Stromal cell of bone marrow (primary cell): ENCODE measurements at regions not wholly inside any gene's neighbourhood (a gene's known extent, or its start where the extent isn't known, plus 50 kb on each side); places are given as distances from the start of the nearest gene placed in this dataset.
A peak's percentile ranks its signal among the peaks of the same experiment; 100 is the strongest.
"Not testable (repeated sequence)": the region's sequence is repeated elsewhere in the genome, so short reads cannot be mapped to it uniquely, and the experiment has no call there.

ENCODE experiments used
- DNase-seq: peaks from one replicate; pipeline ENCODE4 v3.0.0-alpha.2; 2012; ENCODE audit warnings: low read depth

DNA sequence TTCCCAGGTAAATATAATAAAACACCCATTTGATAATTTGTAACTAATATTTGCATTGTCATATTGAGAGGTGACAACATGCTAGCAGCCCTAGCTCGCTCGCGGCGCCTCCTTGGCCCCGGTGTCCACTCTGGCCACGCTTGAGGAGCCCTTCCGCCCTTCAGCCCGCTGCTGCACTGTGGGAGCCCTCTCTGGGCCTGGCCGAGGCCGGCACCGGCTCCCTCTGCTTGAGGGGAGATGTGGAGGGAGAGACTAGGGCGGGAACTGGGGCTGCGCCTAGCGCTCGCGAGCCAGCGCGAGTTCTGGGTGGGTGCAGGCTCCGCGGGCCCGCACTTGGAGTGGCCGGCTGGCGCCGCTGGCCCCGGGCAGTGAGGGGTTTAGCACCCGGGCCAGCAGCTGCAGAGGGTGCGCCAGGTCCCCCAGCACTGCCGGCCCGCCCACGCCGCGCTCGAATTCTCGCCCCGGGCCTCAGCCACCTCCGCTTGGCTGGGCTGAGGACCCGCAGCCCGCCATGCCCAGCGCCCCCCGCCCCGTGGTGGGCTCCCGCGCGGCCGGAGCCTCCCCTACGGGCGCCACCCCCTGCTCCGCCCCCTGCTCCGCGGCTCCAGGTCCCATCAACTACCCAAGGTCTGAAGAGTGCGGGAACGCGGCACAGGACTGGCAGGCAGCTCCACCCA is 594.4 kb downstream of the SLITRK6 start:
- no peak for DNase-seq

DNA sequence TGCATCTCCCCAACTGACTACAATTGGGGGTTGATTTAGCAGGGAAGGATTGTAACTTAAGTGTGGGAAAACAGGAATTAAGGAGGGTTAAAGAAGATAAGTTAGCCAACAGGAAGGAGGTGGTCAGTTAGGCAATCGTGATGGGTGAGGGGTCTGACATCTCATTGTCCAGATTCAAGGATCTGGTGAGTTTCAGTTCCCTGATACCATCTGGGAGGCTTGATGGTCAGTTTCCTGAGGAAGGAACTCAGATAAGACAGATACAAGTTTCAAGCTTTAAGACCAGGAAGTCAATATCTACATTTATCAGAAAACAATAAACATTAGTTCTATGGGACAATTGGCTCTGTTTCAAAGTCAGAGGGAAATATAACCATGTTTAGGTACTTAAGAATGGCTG is 601.8 kb downstream of the SLITRK6 start:
- no peak for DNase-seq

DNA sequence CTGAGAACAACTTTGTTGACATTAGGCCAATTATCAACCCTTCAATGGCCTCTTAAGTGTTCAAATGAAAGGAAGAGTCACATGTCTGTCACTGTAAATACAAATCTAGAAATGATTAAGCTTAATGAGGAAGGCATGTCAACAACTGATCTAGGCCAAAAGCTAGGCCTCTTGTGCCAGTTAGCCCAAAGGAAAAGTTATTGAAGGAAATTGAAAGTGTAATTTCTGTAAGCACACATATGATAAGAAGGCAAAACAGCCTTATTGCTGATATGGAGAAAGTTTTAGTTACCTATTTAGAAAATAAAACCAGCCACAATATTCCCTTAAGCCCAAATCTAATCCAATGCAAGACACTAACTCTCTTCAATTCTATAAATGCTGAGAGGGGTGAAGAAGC is 604.7 kb downstream of the SLITRK6 start:
- DNase-seq = no peak

DNA sequence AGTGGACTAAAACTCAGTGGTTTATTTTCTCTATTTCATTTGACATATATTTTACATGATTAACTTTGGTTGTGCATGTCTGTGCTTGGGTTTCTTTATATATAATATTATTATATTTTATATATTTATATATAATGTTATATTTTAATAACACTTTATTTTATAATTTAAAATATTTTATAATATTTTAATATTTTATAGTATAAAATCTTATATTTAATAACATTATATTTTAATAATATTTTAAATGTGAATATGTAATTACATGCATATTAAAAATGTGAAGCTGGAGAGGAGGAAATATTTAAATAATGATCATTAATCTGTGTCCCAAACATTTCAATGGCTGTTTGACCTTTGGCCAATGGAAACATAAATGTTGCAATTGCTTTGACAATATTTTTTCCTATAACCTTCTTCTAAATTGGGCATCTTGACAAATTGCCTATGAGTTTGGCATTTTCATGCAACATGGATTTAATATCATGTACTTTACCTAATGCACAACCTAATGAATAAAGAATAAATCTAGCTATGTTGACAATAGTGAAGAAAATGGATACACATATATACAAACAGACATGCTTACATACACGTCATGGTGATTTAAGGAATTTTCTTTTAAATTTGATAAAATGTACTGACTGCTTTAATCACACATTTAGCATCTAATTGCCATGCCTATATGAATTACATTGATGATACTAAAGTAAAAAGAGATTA is 607.1 kb downstream of the SLITRK6 start:
- no peak for DNase-seq

DNA sequence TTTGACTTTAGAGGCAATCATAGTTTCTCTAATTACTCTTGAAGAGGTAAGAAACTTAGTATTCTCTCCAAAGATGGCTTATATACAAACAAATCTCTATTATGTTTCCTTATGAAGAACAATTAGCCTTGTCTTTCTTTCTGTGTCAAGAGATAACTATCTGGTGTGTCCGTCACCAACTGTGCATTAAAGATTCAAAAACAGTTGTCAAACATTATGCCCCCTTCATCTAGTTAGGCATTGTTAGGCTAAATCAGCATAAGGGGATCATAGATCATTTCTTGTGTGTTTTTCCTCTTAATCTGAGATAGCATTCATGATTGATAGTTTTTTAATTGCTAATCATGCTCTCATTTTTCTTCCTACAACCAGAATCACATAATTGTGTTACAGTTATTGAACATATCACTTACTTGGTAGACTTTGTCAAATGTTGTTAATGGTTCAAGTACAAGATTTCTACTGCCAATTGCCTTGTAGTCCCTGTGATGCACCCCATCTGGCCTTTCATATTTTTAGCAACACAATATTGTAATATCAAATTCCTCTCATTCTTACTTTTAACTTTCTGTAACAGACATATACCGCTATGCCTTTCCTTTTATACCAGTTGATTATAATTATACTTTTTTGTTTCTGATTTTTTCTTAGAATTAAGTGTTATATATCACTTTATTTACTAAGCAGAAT is 612.7 kb downstream of the SLITRK6 start:
- no peak for DNase-seq

DNA sequence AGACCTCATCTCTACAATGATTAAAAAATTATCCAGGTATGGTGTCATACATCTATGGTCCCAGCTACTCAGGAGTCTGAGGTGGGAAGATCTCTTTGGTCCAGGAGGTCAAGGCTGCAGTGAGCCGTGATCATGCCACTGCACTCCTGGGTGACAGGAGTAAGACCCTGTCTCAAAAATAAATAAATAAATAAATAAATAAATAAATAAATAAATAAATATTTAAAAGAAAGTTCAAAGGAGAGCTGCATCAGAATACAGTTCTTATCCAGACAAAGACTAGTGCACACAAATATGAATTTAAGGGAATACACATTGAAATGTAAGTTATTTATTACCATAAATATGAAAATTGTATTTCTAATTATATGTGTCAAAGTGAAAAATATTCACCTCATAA is 624.9 kb downstream of the SLITRK6 start:
- DNase-seq = no peak

DNA sequence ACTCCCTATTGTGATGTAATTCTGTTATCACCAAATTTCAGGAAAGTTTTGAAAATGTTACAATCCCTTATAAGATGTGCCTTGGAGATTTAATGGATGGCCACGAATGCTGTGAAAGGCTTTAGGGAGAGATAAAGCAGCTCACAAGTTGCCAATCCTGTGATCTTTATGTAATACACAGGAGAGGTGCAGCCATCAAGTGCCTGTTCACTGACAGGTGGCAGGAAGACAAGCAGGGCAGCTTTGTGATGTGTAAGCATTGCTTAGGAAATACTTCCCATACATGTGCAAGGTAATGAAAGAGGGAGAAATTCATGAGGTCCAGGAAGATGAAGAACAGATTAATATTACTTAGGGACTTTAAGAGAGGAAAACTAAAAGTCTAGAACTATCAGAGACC is 628.8 kb downstream of the SLITRK6 start:
- no peak for DNase-seq

DNA sequence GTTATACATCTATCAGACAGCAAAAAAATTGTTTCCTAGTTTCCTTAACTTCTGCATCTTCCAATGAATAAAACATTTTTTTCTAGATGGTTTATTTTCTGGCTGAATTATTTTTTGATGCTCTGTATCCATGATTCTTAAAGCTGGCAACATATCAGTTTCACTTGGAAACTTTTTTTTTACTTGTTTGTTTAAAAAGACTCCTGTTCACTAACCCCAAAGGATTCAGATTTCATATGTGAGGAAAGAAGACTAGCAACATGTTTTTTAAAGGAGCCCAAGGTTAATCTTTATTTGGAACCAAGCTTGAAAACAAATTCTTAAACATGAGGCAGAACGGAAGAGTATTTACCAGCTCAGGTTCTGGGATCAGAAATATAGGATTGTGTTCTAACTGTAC is 632.3 kb downstream of the SLITRK6 start:
- no peak for DNase-seq

DNA sequence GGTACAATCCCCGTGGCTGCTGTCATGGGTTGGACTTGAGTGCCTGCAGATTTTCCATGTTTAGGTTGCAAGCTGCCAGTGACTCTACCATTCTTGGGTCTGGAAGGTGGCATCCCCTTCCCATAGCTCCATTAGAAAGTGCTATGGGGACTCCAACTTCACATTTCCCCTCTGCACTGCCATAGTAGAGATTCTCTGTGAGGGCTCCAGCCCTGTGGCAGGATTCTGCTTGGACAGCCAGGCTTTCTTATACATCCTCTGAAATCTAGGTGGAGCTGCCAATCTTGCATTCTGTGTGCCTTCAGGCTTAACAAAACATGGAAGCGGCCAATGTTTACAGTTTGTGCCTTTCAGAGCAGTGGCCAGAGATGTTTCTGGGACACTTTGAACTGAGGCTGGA is 636.2 kb downstream of the SLITRK6 start:
- no peak for DNase-seq

DNA sequence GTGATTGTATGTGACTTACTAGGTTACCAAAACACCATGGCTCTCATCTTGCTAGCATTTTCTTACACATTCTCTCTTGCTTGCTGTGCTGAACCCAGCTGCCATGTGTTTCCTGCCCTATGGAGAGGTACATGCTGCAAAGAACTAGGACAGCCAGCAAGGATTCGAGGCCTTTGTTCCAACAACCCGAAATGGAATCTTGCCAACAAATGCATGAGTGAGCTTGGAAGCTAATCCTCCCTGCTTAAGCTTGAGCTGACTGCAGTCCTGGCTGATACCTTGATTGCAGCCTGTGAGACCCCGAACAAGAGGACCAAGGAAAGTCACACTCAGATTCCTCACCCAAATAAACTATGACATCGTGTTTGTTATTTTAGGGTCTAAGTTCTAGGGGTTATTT is 651.2 kb downstream of the SLITRK6 start:
- no peak for DNase-seq

DNA sequence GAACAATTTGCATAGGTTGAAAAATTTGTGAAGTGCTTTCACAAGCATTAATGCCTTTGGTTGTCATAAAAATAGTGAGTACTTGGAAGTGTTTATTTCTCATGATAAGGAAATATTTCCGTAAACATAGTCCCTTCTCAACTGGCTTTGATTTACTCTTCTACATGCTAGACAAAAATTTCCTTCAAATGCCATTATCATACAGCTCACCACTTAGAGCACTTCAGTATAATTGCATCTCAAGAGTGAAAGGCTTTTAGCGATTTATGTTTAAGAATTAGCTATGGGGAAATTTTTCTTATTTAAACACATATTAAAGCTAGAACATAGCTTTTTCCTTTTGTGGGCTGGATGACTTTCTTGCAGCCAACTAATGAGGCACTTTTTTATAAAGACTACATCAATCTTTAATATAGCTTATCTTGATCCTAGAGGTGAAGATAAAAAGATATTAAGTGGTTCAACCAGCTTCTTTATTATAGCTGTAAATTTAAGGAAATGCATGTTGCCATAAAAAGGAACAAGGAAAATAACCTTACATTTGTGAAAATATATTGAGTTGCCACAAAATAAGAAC is 656.8 kb downstream of the SLITRK6 start:
- no peak for DNase-seq

DNA sequence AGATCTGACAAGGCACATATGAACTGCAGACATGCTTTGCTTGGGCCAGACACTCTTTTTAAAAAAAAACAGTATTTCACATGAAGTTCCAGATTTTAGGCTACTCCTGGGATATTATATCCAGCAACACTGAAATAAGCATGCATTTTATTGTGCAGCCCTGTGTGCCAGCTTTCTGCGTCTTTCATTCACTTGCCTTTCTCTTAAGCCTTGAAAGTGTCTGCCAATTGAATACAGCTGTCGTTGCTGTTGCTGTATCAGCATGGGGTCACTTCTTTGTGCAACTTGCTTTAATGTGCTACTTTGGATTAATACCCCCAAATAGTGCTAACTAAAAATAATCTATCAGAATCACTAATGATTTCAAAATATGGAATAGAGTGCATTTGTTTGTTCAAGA is 657.8 kb downstream of the SLITRK6 start:
- DNase-seq = no peak

DNA sequence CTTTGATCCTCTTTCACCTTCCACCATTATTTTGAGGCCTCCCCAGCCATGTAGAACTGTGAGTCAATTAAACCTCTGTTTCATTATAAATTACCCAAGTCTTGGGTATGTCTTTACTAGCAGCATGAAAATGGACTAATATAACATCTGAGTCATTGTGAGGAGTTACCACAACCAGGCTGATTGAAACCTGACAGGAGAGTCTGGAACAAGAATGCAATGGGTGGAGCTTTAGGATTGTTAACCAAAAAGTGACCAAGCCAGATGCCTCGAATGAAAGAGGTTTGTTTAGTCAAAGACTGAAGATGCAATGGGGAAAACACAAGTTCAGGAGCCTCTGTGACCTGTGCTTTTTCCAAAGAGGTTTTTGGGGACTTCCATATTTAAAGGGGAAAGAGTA is 659.0 kb downstream of the SLITRK6 start:
- DNase-seq = no peak

DNA sequence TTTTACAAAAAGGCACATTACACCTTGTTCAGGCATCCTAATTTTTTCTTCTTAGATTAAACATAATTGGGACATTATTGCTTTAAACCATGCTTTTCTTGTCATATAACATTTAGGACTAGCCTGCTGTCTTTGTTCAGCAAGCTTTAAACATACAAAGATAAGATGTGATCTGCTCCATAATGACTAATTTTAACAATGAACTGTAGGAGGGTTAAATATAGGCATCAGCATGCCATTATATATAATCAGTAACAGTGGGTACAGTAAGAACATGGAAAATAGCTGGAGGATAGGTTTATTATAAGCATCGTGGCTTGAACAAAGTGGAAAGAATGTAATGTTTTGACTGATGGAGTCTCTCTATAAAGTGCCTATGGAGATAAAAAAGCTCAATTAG is 661.7 kb downstream of the SLITRK6 start:
- DNase-seq = no peak

DNA sequence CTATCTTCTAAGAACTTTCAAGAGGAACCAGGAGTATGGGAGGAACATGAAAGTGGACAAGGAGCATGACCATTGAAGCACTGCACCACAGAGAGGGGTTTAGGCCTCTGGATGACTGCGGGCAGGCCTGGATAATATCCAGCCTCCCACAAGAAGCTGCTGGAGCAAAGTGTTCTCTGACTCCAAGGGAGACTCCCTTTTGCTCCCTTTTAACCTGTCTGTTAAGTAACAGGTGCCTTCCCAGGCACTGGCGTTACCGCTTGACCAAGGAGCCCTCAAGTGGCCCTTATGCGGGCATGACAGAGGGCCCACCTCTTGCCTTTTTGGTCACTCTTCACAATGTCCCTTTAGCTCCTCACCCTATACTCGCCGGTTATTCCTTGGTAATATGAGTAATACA is 666.2 kb downstream of the SLITRK6 start:
- DNase-seq = no peak

DNA sequence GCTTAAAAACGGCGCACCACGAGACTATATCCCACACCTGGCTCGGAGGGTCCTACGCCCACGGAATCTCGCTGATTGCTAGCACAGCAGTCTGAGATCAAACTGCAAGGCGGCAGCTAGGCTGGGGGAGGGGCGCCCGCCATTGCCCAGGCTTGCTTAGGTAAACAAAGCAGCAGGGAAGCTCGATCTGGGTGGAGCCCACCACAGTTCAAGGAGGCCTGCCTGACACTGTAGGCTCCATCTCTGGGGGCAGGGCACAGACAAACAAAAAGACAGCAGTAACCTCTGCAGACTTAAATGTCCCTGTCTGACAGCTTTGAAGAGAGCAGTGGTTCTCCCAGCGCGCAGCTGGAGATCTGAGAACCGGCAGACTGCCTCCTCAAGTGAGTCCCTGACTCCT is 675.7 kb downstream of the SLITRK6 start:
- not testable (repeated sequence) for DNase-seq

DNA sequence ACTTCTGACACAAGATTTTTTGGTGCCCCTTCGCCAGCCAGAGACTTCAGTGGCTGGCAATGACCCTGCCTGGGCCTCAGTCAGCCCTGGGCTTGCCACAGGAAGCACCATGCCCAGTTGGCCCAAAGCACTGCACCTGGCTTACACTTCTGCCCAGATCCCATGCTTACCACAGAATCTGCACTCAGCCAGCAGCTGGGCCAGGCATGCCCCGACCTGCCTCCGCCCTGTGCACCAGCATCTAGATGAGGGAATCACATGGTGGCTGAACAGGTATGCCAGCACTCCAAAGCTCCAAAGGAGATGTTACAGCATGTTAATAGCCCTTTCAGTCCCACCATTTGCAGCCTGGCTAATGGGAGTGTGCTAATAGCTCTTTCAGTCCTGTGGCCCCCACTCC is 690.9 kb downstream of the SLITRK6 start:
- no peak for DNase-seq

DNA sequence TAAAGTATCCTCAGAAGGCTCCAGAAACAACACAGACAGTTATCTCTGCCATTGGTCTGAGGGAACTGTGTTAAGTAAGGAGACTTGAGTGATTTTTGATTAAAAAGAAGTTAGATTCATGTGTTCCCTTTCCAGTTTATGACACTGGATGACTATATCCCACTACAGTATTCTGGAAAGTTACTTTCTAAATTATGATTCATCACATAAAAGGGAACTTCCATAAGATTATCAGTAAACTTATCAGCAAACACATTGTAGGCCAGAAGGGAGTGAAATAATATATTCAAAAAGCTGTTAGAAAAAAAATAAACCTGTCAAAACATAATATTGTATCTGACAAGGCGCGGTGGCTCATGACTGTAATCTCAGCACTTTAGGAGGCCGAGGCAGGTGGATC is 700.0 kb downstream of the SLITRK6 start:
- DNase-seq = no peak

DNA sequence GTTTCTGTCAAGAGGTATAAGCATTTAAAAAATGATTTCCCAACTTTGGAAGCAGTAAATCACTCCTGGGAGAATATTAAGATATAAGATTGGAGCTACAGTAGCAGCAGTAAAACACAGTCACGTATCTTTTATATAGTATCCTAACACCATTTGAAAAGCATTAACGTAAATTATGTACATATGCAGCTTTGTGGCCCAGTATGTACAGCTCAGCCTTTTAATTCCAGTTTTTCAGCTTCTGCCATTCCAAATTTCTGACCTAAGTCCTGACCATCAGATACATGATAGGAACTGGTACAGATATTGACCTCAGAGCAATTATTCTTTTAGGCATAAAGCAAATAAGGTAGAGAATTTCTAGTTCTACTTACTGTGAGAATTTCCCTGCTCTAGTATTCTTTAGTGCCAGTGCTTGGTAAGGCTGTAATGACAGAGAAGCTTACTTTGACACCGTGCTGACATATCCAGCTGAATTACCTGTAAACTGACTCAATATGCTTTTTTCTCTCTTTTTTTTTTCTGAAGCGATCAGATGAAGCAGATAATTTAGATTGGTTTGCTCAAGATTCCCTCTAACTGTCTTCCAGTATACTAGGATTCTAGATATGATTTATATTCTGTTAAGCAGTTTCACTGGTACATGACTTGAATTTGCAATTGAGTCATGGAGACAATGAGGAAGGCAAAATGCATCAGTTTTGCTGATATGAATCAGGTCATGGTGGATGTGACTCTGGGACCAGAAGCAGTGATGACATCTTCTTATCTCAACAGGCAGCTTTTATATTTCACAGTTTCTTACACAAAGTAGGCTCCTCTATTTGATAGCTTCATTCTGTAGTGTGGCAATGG is 703.6 kb downstream of the SLITRK6 start:
- DNase-seq = no peak

DNA sequence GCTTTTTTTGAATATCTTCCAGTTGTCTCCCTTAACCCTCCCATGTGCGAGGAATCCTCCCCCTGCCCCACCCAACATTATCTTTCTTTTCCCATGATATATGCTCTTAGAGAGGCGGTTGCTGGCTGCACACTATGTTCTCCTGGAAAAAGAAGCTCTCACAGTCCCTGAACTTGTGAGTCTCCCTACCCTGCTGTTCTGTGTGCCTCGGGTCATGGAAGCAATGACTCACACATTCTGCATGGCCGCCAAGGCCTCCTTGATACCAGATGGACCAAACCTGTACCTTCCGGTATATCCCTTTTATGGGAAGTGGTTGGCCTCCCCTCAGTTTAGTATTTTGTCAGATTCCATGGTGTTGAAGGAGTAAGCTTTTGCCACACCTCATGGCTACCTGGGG is 705.4 kb downstream of the SLITRK6 start:
- no peak for DNase-seq

DNA sequence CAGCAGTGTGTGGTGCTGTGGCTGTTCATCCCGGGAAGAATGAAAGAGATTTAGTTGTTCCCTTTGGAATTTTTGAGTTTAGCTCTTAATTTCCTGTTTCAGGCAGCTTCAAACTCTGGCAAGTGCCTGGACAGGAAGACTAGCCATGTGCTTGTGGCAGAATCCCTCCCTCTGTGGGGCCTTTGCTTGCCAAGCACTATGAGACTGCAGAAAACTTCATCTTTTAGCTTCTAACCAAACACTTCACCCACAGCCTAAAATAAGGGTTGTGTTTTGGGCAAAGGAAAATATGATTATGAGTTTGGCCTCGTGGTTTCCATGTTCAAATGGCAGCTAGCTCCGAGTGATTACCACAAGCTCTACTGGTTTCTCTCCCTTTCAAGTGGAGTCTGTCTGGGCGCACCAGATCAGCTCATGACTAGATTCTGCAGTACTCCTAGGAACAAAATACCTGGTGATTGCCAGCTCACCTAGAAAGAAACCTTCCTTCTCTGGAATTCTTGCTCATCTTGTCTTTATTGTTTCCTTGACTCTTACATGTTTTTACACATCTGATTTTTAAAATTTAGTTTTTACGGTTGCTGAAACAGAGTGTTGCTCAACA is 707.5 kb downstream of the SLITRK6 start:
- DNase-seq = peak; percentile 0

DNA sequence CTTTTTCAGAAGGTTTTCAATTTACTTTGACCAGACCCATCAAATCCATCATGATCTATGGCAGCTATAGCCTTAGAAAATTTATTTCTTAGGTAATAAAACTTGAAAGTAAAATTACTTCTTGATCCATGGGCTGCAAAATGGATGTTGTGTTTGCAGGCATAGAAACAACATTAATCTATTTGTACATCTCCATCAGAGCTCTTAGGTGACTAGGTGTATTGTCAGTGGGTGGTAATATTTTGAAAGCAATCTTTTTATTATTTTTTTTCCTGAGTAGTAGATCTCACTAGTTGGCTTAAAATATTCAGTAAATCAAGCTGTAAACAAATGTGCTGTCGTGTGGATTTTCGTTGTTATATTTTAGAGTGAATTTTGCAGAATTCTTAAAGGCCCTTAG is 710.0 kb downstream of the SLITRK6 start:
- no peak for DNase-seq
